ENCODE measurements at regions not wholly inside any gene's neighbourhood (a gene's known extent, or its start where the extent isn't known, plus 50 kb on each side); places are given as distances from the start of the nearest gene placed in this dataset.

GRCh38 chr9:13896922-13897835 is 416.8 kb downstream of the NFIB start:
- H3K27me3 ChIP-seq (replicated peaks; ENCODE audit: control insufficient read depth, insufficient read depth, low read length) = no peaks in the 10 kb centered on the region
- no peak for DNase-seq (ENCODE audit: extremely low read depth, insufficient read length)
- no peak for TF ChIP-seq CTCF (IDR thresholded peaks at IDR 0.05; ENCODE audit: insufficient read depth, low read length, poor library complexity, severe bottlenecking)
- no peaks in the 10 kb centered on the region for H3K36me3 ChIP-seq (ENCODE audit: control insufficient read depth, insufficient read depth, low read length)
- H3K4me3 ChIP-seq (replicated peaks; ENCODE audit: low read depth, low read length) = no peak overlapping the region

- no peak for TF ChIP-seq CTCF (IDR thresholded peaks at IDR 0.05; ENCODE audit: insufficient read depth, low read length, poor library complexity, severe bottlenecking)
- Histone ChIP-seq H3K4me3 (replicated peaks; ENCODE audit: low read depth, low read length) (no peak overlapping the region), H3K36me3 (ENCODE audit: control insufficient read depth, insufficient read depth, low read length) (no peaks in the 10 kb centered on the region), H3K27me3 (replicated peaks; ENCODE audit: control insufficient read depth, insufficient read depth, low read length) (no peaks in the 10 kb centered on the region)
- no peak for DNase-seq (ENCODE audit: extremely low read depth, insufficient read length)
Measured at GRCh38 chr9:13896047-13896446, 417.9 kb downstream of the NFIB start.

- TF ChIP-seq CTCF (IDR thresholded peaks at IDR 0.05; ENCODE audit: insufficient read depth, low read length, poor library complexity, severe bottlenecking) = no peak
- DNase-seq (ENCODE audit: extremely low read depth, insufficient read length) = no peak
- Histone ChIP-seq H3K4me3 (replicated peaks; ENCODE audit: low read depth, low read length) (no peak overlapping the region), H3K27me3 (replicated peaks; ENCODE audit: control insufficient read depth, insufficient read depth, low read length) (no peaks in the 10 kb centered on the region), H3K36me3 (ENCODE audit: control insufficient read depth, insufficient read depth, low read length) (no peaks in the 10 kb centered on the region)
Measured at GRCh38 chr9:13885258-13885657, 428.7 kb downstream of the NFIB start.

GRCh38 chr9:13879981-13880380 is 434.0 kb downstream of the NFIB start:
- DNase-seq (ENCODE audit: extremely low read depth, insufficient read length) = no peak
- H3K36me3 ChIP-seq (ENCODE audit: control insufficient read depth, insufficient read depth, low read length) = no peaks in the 10 kb centered on the region
- no peak overlapping the region for H3K4me3 ChIP-seq (replicated peaks; ENCODE audit: low read depth, low read length)
- H3K27me3 ChIP-seq (replicated peaks; ENCODE audit: control insufficient read depth, insufficient read depth, low read length) = no peaks in the 10 kb centered on the region
- TF ChIP-seq CTCF (IDR thresholded peaks at IDR 0.05; ENCODE audit: insufficient read depth, low read length, poor library complexity, severe bottlenecking) = no peak

GRCh38 chr9:13879011-13879410 is 434.9 kb downstream of the NFIB start:
- Histone ChIP-seq H3K36me3 (ENCODE audit: control insufficient read depth, insufficient read depth, low read length) (no peaks in the 10 kb centered on the region), H3K27me3 (replicated peaks; ENCODE audit: control insufficient read depth, insufficient read depth, low read length) (no peaks in the 10 kb centered on the region), H3K4me3 (replicated peaks; ENCODE audit: low read depth, low read length) (no peak overlapping the region)
- no peak for DNase-seq (ENCODE audit: extremely low read depth, insufficient read length)
- TF ChIP-seq CTCF (IDR thresholded peaks at IDR 0.05; ENCODE audit: insufficient read depth, low read length, poor library complexity, severe bottlenecking) = no peak
